Retinal pigment epithelial cell (primary cell): ENCODE measurements at regions not wholly inside any gene's neighbourhood (a gene's known extent, or its start where the extent isn't known, plus 50 kb on each side); places are given as distances from the start of the nearest gene placed in this dataset.
"Not testable (repeated sequence)": the region's sequence is repeated elsewhere in the genome, so short reads cannot be mapped to it uniquely, and the experiment has no call there.

ENCODE experiments used
- DNase-seq: peaks from one replicate; pipeline ENCODE4 v3.0.0-alpha.2; 2010; ENCODE audit warnings: low read depth
- H3K4me3 ChIP-seq: 2 replicates; pipeline ENCODE4 v1.5.1; 2011; ENCODE audit warnings: mild to moderate bottlenecking, low read length, control low read depth, moderate library complexity
- TF ChIP-seq, protein P1 (sequence below): conservative IDR thresholded peaks from 2 replicates; pipeline ENCODE4 v1.5.1; 2011; ENCODE audit warnings: low read depth, low read length, control low read depth, inconsistent platforms

DNA sequence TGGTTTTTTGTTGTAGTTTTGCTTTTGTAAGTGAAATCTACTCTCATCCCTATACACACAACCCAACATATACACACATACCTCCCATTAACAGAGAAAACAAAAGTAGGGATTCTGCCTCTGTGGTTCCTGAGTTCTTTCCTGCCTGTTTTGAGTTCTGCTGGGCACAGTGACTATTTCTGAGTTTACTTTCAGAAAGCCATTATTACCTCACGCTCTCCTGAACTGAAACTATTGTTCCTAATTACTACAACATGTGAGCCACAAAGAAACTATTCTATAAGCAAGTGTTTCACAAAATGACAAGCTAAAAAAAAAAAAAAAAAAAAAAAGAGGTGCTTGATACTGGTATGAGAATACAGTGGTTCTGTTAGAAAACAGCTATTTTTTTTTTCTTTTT, 110.9 kb downstream of the ALG10B start:
- H3K4me3 ChIP-seq = no peak overlapping the region
- DNase-seq = no peak
- TF ChIP-seq, protein P1, sequence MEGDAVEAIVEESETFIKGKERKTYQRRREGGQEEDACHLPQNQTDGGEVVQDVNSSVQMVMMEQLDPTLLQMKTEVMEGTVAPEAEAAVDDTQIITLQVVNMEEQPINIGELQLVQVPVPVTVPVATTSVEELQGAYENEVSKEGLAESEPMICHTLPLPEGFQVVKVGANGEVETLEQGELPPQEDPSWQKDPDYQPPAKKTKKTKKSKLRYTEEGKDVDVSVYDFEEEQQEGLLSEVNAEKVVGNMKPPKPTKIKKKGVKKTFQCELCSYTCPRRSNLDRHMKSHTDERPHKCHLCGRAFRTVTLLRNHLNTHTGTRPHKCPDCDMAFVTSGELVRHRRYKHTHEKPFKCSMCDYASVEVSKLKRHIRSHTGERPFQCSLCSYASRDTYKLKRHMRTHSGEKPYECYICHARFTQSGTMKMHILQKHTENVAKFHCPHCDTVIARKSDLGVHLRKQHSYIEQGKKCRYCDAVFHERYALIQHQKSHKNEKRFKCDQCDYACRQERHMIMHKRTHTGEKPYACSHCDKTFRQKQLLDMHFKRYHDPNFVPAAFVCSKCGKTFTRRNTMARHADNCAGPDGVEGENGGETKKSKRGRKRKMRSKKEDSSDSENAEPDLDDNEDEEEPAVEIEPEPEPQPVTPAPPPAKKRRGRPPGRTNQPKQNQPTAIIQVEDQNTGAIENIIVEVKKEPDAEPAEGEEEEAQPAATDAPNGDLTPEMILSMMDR = no peak

DNA sequence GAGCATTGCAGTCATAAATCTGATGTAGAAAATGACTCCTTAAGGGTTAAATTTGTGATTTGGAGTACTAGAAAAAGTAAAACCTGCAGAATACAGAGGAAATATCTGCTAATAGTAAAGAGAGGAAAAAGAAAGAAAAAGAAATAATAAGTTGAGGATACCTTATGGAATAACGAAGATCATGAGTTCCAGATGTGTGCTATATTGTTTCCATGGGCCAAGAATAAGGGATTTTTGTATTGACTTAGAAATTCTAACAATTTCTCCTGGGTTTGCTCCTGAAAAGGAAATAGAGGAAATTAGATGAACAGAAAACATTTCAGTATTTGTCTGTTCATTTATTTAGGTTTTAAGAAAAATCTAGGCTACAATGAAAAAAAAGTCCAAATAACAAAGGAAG, 115.3 kb downstream of the ALG10B start:
- TF ChIP-seq, protein P1 = no peak
- H3K4me3 ChIP-seq = no peak overlapping the region
- DNase-seq = no peak

DNA sequence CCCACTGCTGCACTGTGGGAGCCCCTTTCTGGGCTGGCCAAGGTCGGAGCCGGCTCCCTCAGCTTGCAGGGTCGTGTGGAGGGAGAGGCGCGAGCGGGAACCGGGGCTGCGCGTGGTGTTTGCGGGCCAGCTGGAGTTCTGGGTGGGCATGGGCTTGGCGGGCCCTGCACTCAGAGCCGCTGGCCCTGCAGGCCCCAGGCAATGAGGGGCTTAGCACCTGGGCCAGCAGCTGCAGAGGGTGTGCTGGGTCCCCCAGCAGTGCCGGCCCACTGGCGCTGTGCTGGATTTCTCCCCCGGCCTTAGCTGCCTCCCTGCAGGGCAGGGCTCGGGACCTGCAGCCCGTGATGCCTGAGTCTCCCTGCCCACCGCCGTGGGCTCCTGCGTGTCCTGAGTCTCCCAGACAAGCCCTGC, 125.3 kb downstream of the ALG10B start:
- not testable (repeated sequence) for DNase-seq, H3K4me3 ChIP-seq

DNA sequence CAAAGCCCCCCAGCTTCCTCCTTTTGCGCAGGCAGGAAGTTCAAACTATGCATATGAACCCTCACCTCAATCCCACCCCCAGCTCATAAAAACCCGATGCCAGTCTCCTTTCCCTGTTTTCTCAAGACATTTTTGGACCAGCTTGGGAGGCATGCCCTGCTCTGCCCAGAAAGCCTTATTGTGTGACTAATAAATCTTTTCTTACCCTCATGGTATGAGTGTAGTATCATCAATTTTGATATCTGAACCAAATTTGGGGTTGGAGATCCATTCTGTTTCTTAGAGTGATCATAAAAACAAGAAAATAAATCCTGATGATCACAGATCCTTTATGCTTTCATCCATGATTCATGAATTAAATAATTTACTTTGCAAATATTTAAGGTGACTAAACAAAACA, 128.5 kb downstream of the ALG10B start:
- DNase-seq = no peak
- H3K4me3 ChIP-seq = no peak overlapping the region
- TF ChIP-seq, protein P1 = no peak

DNA sequence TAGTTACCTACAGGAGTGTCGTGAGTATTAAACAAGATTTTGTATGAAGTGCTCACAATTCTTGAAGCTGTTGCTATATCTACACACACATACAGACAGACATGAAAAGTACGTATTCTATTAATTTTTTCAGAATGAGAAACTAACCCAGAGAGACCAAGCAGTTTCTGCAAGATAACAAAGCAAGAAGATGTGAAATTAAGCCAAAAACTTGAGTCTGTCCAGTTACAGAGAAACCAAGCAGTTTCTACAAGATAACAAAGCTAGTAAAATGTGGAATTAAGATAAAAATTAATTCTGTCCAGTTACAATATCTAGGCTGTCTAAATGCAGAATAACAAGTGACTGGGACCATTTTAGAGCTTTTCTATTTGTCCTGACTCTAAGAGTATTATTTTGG, 132.4 kb downstream of the ALG10B start:
- TF ChIP-seq, protein P1 = no peak
- H3K4me3 ChIP-seq = no peak overlapping the region
- no peak for DNase-seq

DNA sequence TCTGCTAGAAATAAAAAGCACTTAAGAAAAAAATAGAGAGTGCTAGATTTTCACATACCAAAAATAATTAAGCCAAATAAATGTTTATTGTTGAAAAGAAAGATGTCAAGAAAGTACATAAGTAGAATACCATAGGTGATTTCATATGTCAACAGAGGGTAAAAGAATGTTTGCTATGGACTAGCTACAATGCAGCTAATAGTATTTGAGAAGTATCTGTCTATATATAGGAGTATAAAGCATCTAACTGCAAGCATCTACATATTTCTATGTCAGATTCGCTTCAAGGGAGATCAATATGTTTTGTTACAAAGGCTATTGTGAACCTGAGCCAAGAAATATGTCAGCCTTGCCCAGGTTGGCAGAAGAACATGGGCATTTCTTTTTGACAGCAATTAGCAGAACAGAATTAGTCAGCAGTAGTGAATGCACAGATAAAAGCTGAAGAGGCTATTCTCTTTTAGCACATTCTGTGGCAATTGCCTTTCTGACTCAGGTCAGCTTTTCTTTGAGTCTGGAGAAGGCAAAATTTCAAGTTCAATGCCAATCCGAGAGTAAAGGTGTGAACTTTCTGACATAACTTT, 140.1 kb downstream of the ALG10B start:
- TF ChIP-seq, protein P1 = no peak
- no peak for DNase-seq
- no peak overlapping the region for H3K4me3 ChIP-seq

DNA sequence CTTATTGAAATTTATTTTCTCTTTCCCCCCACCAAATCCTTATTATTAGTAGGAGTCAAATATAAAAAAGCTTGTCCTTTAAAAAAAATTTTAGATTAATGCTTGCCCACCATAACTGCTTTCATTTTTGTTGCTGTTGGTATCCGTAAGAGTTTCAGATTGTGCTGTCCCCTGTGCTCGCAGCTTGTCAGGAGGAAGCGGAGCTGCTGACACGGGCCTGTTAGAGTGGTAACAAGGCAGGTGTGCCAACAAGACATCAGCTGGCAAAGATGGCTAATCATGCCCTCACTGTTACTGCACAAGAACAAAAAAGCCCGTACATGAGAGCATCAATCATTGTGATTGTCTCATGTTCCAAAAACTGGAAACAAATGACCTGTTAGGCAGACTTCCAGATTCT, 148.4 kb downstream of the ALG10B start:
- TF ChIP-seq, protein P1 = no peak
- no peak overlapping the region for H3K4me3 ChIP-seq
- no peak for DNase-seq

DNA sequence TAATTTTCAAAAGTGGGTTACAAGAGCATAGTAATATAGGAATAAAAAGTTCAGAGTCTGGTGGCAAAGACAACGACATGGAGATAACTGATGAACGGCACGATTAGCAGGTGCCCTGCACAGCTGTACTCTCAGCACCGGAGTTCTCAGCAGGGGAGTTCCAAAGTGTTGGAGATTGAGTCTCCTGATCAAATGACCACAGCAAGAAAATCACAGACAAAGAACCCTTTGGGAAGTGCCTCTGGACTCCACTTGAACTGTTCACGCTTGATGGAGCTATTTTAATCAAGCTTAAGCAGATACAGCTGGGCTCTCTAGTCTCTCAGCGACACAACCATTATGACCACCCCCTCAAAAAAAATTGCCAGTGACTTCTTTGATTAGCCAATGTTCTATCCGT, 153.1 kb downstream of the ALG10B start:
- DNase-seq = no peak
- H3K4me3 ChIP-seq = no peak overlapping the region
- TF ChIP-seq, protein P1 = no peak
